Neural cell (in vitro differentiated cells): ENCODE measurements at regions not wholly inside any gene's neighbourhood (a gene's known extent, or its start where the extent isn't known, plus 50 kb on each side); places are given as distances from the start of the nearest gene placed in this dataset.
A peak's percentile ranks its signal among the peaks of the same experiment; 100 is the strongest.

ENCODE experiments used
- H2AFZ ChIP-seq: fragments of 200-600, 300-800 bp; sonication (generic), shearing (Covaris generic); 2 replicates; pipeline ENCODE4 v1.6.0; 2014; ENCODE audit warnings: low read depth, mild to moderate bottlenecking, antibody characterized with exemption, low read length, moderate library complexity
- H3F3A ChIP-seq: fragments of 200-600 bp; shearing (Covaris generic); 2 replicates; pipeline ENCODE4 v1.6.1; 2016; ENCODE audit warnings: mild to moderate bottlenecking, moderate library complexity, mixed read lengths, antibody characterized with exemption, low read length; ENCODE audit not compliant: insufficient read depth, poor library complexity, severe bottlenecking
- H3K27ac ChIP-seq: fragments of 200-600, 300-800 bp; sonication (generic), shearing (Covaris generic); 2 replicates; pipeline ENCODE4 v1.5.1; 2014; ENCODE audit warnings: mild to moderate bottlenecking, low read length, moderate library complexity
- H3K27me3 ChIP-seq: fragments of 300-800, 200-600 bp; sonication (generic), shearing (Covaris generic); 2 replicates; pipeline ENCODE4 v1.6.0; 2014; ENCODE audit warnings: mild to moderate bottlenecking, low read depth, low read length, moderate library complexity; ENCODE audit not compliant: insufficient read depth
- H3K36me3 ChIP-seq: fragments of 300-800, 200-600 bp; sonication (generic), shearing (Covaris generic); 2 replicates; pipeline ENCODE4 v1.5.1; 2014; ENCODE audit warnings: mild to moderate bottlenecking, antibody characterized with exemption, low read length, moderate library complexity; ENCODE audit not compliant: insufficient read depth
- H3K4me2 ChIP-seq: fragments of 300-800, 200-600 bp; sonication (generic), shearing (Covaris generic); 2 replicates; pipeline ENCODE4 v1.6.0; 2014; ENCODE audit warnings: mild to moderate bottlenecking, low read length
- H3K4me3 ChIP-seq: fragments of 300-800, 200-600 bp; sonication (generic), shearing (Covaris generic); 2 replicates; pipeline ENCODE4 v1.5.1; 2014; ENCODE audit warnings: mild to moderate bottlenecking, low read length, moderate library complexity
- H3K79me2 ChIP-seq: fragments of 200-600 bp; shearing (Covaris generic); replicated peaks from 2 replicates; pipeline ENCODE4 v1.6.0; 2014; ENCODE audit warnings: mild to moderate bottlenecking, low read length, moderate library complexity; ENCODE audit not compliant: insufficient read depth
- H3K9ac ChIP-seq: fragments of 300-800, 200-600 bp; sonication (generic), shearing (Covaris generic); 2 replicates; pipeline ENCODE4 v1.6.1; 2016; ENCODE audit warnings: mild to moderate bottlenecking, low read length, mixed read lengths
- H3K9me2 ChIP-seq: fragments of 200-600 bp; shearing (Covaris generic); 2 replicates; pipeline ENCODE4 v1.6.1; 2016; ENCODE audit warnings: mild to moderate bottlenecking, low read length, mixed read lengths; ENCODE audit not compliant: insufficient read depth
- H3K9me3 ChIP-seq: fragments of 200-600, 300-800 bp; sonication (generic), shearing (Covaris generic); 2 replicates; pipeline ENCODE4 v1.6.1; 2016; ENCODE audit warnings: mild to moderate bottlenecking, mixed run types, low read length, moderate library complexity, mixed read lengths
- H4K20me1 ChIP-seq: fragments of 200-600 bp; shearing (Covaris generic); 2 replicates; pipeline ENCODE4 v1.6.1; 2016; ENCODE audit warnings: mild to moderate bottlenecking, mixed run types; ENCODE audit not compliant: insufficient read depth
- CTCF ChIP-seq: fragments of 450-650 bp; IDR thresholded peaks from 2 replicates; pipeline ENCODE4 v1.5.1; 2014; ENCODE audit warnings: antibody characterized with exemption, mild to moderate bottlenecking, moderate library complexity; ENCODE audit not compliant: poor library complexity, severe bottlenecking
- EP300 ChIP-seq: fragments of 450-650 bp; conservative IDR thresholded peaks from 2 replicates; pipeline ENCODE4 v1.6.1; 2014; ENCODE audit warnings: antibody characterized with exemption, mild to moderate bottlenecking, moderate library complexity; ENCODE audit not compliant: poor library complexity, severe bottlenecking
- EZH2 ChIP-seq: fragments of 200-600, 300-800 bp; shearing (Covaris generic), sonication (generic); IDR thresholded peaks from 2 replicates; pipeline ENCODE4 v1.6.1; 2014; ENCODE audit warnings: antibody characterized with exemption, low read length, borderline replicate concordance, mild to moderate bottlenecking; ENCODE audit not compliant: insufficient read depth, poor library complexity, severe bottlenecking
- MXI1 ChIP-seq: fragments of 450-650 bp; conservative IDR thresholded peaks from 2 replicates; pipeline ENCODE4 v1.6.1; 2014; ENCODE audit warnings: antibody characterized with exemption, mild to moderate bottlenecking; ENCODE audit not compliant: poor library complexity, severe bottlenecking
- POLR2AphosphoS5 ChIP-seq: IDR thresholded peaks from 2 replicates; pipeline ENCODE4 v1.6.1; 2012
- RAD21 ChIP-seq: fragments of 450-650 bp; conservative IDR thresholded peaks from 2 replicates; pipeline ENCODE4 v1.6.1; 2014; ENCODE audit warnings: antibody characterized with exemption, mild to moderate bottlenecking, moderate library complexity
- REST ChIP-seq: IDR thresholded peaks from 2 replicates; pipeline ENCODE4 v1.6.1; 2012; ENCODE audit warnings: borderline replicate concordance
- SMC3 ChIP-seq: fragments of 450-650 bp; conservative IDR thresholded peaks from 2 replicates; pipeline ENCODE4 v1.6.1; 2014; ENCODE audit warnings: antibody characterized with exemption, mild to moderate bottlenecking, moderate library complexity; ENCODE audit not compliant: poor library complexity
- TAF1 ChIP-seq: IDR thresholded peaks from 2 replicates; pipeline ENCODE4 v1.6.1; 2012; ENCODE audit warnings: low read depth

GRCh38 chr3:118813472-118813871, 221.2 kb downstream of the IGSF11 start:
- no peak overlapping the region for H3K4me2 ChIP-seq
- H3K9me3 ChIP-seq, result no peaks in the 10 kb centered on the region
- H3K36me3 ChIP-seq, result no peaks in the 10 kb centered on the region
- no peaks in the 10 kb centered on the region for H3K9me2 ChIP-seq
- H2AFZ ChIP-seq, result no peak overlapping the region
- H3K4me3 ChIP-seq, result no peak overlapping the region
- H4K20me1 ChIP-seq, result no peaks in the 10 kb centered on the region
- H3K9ac ChIP-seq, result no peak overlapping the region
- H3K27ac ChIP-seq, result no peak overlapping the region
- H3K27me3 ChIP-seq, result no peaks in the 10 kb centered on the region
- H3F3A ChIP-seq, result no peaks in the 10 kb centered on the region
- TF ChIP-seq MXI1 (no peak), REST (no peak), EP300 (no peak), SMC3 (no peak), RAD21 (no peak), TAF1 (no peak), EZH2 (no peak), CTCF (no peak), POLR2AphosphoS5 (no peak)
- no peaks in the 10 kb centered on the region for H3K79me2 ChIP-seq

GRCh38 chr3:118817748-118818165, 216.9 kb downstream of the IGSF11 start:
- Histone ChIP-seq H3K27ac (no peak overlapping the region), H3K9me2 (no peaks in the 10 kb centered on the region), H3F3A (no peaks in the 10 kb centered on the region), H3K79me2 (no peaks in the 10 kb centered on the region), H4K20me1 (no peaks in the 10 kb centered on the region), H3K9me3 (no peaks in the 10 kb centered on the region), H3K4me2 (no peak overlapping the region), H3K36me3 (no peaks in the 10 kb centered on the region), H2AFZ (no peak overlapping the region), H3K9ac (no peak overlapping the region), H3K4me3 (no peak overlapping the region), H3K27me3 (no peaks in the 10 kb centered on the region)
- peak; percentile 96 for TF ChIP-seq SMC3
- TF ChIP-seq MXI1, result no peak
- no peak for TF ChIP-seq REST
- TF ChIP-seq CTCF, result peak; percentile 93
- no peak for TF ChIP-seq POLR2AphosphoS5
- TF ChIP-seq EZH2, result no peak
- TF ChIP-seq EP300, result no peak
- TF ChIP-seq TAF1, result no peak
- TF ChIP-seq RAD21, result peak; percentile 97
